SK-N-SH (cell line): ENCODE measurements at regions not wholly inside any gene's neighbourhood (a gene's known extent, or its start where the extent isn't known, plus 50 kb on each side); places are given as distances from the start of the nearest gene placed in this dataset.

Experiments used
- CTCF ChIA-PET: fragments of 300-600, 350-600 bp; formaldehyde crosslinking; extraction: SDS; loops from one replicate; lab custom pipeline; 2021; lab: Yijun Ruan, JAX
- POLR2A ChIA-PET: fragments of 350-600 bp; sonication (Branson Sonifier 250); formaldehyde crosslinking; extraction: SDS; loops from one replicate; lab custom pipeline; 2020; ENCODE audit warnings: antibody characterized with exemption, inconsistent platforms; lab: Yijun Ruan, JAX
- DNase-seq: peaks from one replicate; pipeline ENCODE4 v3.0.0; 2012
- H2AFZ ChIP-seq: fragments of 200-600 bp; sonication (generic); 2 replicates; pipeline ENCODE4 v1.8.1; 2016; ENCODE audit warnings: antibody characterized with exemption, mild to moderate bottlenecking, low read depth
- H3F3A ChIP-seq: fragments of 200-600 bp; sonication (generic); replicated peaks from 2 replicates; pipeline ENCODE3; 2016; ENCODE audit warnings: antibody characterized with exemption, mild to moderate bottlenecking; ENCODE audit not compliant: insufficient read depth
- H3K27ac ChIP-seq, 2 experiments: fragments of 200-500 bp in 1 of 2; fragments of 200-600 bp in 1 of 2; sonication (Bioruptor generic) in 1 of 2; sonication (generic), shearing (Covaris generic) in 1 of 2; 2 replicates each; pipeline versions ENCODE4 v1.5.1 to v1.6.1; 2014 to 2016; ENCODE audit warnings: low read depth in 2 of 2, inconsistent platforms in 1 of 2, low read length in 1 of 2, mild to moderate bottlenecking in 1 of 2, mixed read lengths in 1 of 2
- H3K27me3 ChIP-seq: fragments of 200-600 bp; sonication (generic), shearing (Covaris generic); 2 replicates; pipeline ENCODE4 v1.6.1; 2016; ENCODE audit warnings: mixed run types; ENCODE audit not compliant: insufficient read depth
- H3K36me3 ChIP-seq, 2 experiments: fragments of 200-500 bp in 1 of 2; fragments of 200-600 bp in 1 of 2; sonication (Bioruptor generic) in 1 of 2; sonication (generic) in 1 of 2; replicated peaks in 1 of 2; 2 replicates each; pipeline versions ENCODE3 to v1.5.1; 2014 to 2016; ENCODE audit warnings: low read length in 1 of 2, mild to moderate bottlenecking in 1 of 2; ENCODE audit not compliant: insufficient read depth in 2 of 2, control insufficient read depth in 1 of 2
- H3K4me1 ChIP-seq, 2 experiments: fragments of 200-500 bp in 1 of 2; fragments of 200-600 bp in 1 of 2; sonication (Bioruptor generic) in 1 of 2; sonication (generic), shearing (Covaris generic) in 1 of 2; 2 replicates each; pipeline versions ENCODE4 v1.5.1 to v1.6.1; 2014 to 2016; ENCODE audit warnings: low read depth in 1 of 2, low read length in 1 of 2, mixed run types in 1 of 2; ENCODE audit not compliant: insufficient read depth in 2 of 2, control insufficient read depth in 1 of 2
- H3K4me2 ChIP-seq: fragments of 200-600 bp; sonication (generic), shearing (Covaris generic); 2 replicates; pipeline ENCODE4 v1.6.1; 2017; ENCODE audit warnings: mixed run types
- H3K4me3 ChIP-seq, 2 experiments: fragments of 200-500 bp in 1 of 2; fragments of 200-600 bp in 1 of 2; sonication (Bioruptor generic) in 1 of 2; sonication (generic), shearing (Covaris generic) in 1 of 2; 2 replicates each; pipeline versions ENCODE4 v1.5.1 to v1.8.1; 2014 to 2016; ENCODE audit warnings: low read depth in 2 of 2, inconsistent platforms in 1 of 2, low read length in 1 of 2, mild to moderate bottlenecking in 1 of 2, mixed read lengths in 1 of 2, moderate library complexity in 1 of 2
- H3K79me2 ChIP-seq: fragments of 200-600 bp; sonication (generic); 2 replicates; pipeline ENCODE4 v1.8.1; 2017; ENCODE audit warnings: mild to moderate bottlenecking; ENCODE audit not compliant: insufficient read depth
- H3K9ac ChIP-seq: fragments of 200-600 bp; sonication (generic); 2 replicates; pipeline ENCODE4 v1.6.1; 2017; ENCODE audit warnings: mixed run types
- H3K9me2 ChIP-seq: fragments of 200-600 bp; sonication (generic); 2 replicates; pipeline ENCODE4 v1.6.1; 2017; ENCODE audit warnings: mixed run types
- H3K9me3 ChIP-seq: fragments of 200-600 bp; sonication (generic); 2 replicates; pipeline ENCODE4 v1.6.1; 2017; ENCODE audit warnings: mixed run types, mild to moderate bottlenecking, moderate library complexity
- H4K20me1 ChIP-seq: fragments of 200-600 bp; sonication (generic); 2 replicates; pipeline ENCODE4 v1.6.1; 2017; ENCODE audit warnings: mild to moderate bottlenecking, mixed run types; ENCODE audit not compliant: insufficient read depth
- CHD2 ChIP-seq: fragments of 150-350 bp; IDR thresholded peaks from 2 replicates; pipeline ENCODE4 v1.6.1; 2018; ENCODE audit warnings: low read length; ENCODE audit not compliant: partially characterized antibody
- EP300 ChIP-seq, 2 experiments: IDR thresholded peaks; 2 replicates each; pipeline versions ENCODE4 v1.4.0 to v1.6.1; 2012; ENCODE audit warnings: borderline replicate concordance in 1 of 2, low read depth in 1 of 2, low read length in 1 of 2
- EZH2phosphoT487 ChIP-seq: fragments of 200-600 bp; sonication (generic); IDR thresholded peaks from 2 replicates; pipeline ENCODE4 v1.6.1; 2017; ENCODE audit warnings: low read depth, mixed run types, mild to moderate bottlenecking, antibody characterized with exemption, moderate library complexity, borderline replicate concordance
- FOSL2 ChIP-seq: IDR thresholded peaks from 2 replicates; pipeline ENCODE4 v1.4.0; 2012; ENCODE audit warnings: low read depth, mild to moderate bottlenecking, moderate library complexity, borderline replicate concordance
- FOXJ3 ChIP-seq: sonication (generic); formaldehyde crosslinking; IDR thresholded peaks from 2 replicates; pipeline ENCODE4 v1.5.1; 2020; ENCODE audit warnings: mild to moderate bottlenecking, missing genetic modification reagents
- GABPA ChIP-seq: IDR thresholded peaks from 2 replicates; pipeline ENCODE4 v1.4.0; 2012; ENCODE audit warnings: low read depth, mild to moderate bottlenecking
- GATA2 ChIP-seq: sonication (generic); formaldehyde crosslinking; IDR thresholded peaks from 2 replicates; pipeline ENCODE4 v1.5.0; 2020; ENCODE audit warnings: mild to moderate bottlenecking, missing genetic modification reagents
- MEF2A ChIP-seq: IDR thresholded peaks from 2 replicates; pipeline ENCODE4 v1.4.0; 2012; ENCODE audit warnings: low read depth, borderline replicate concordance
- NFIC ChIP-seq: IDR thresholded peaks from 2 replicates; pipeline ENCODE4 v1.4.0; 2012; ENCODE audit warnings: borderline replicate concordance
- NRF1 ChIP-seq: IDR thresholded peaks from 2 replicates; pipeline ENCODE4 v1.6.1; 2012; ENCODE audit warnings: low read depth, mild to moderate bottlenecking, low read length
- POLR2AphosphoS5 ChIP-seq: IDR thresholded peaks from 2 replicates; pipeline ENCODE4 v1.6.1; 2012; ENCODE audit warnings: low read depth, low read length
- RAD21 ChIP-seq: IDR thresholded peaks from 2 replicates; pipeline ENCODE4 v1.6.1; 2012; ENCODE audit warnings: mild to moderate bottlenecking, low read length
- RCOR1 ChIP-seq: fragments of 150-350 bp; IDR thresholded peaks from 2 replicates; pipeline ENCODE4 v1.6.1; 2017; ENCODE audit warnings: antibody characterized with exemption, low read length
- RXRA ChIP-seq: IDR thresholded peaks from 2 replicates; pipeline ENCODE4 v1.4.0; 2012; ENCODE audit warnings: low read depth, mild to moderate bottlenecking, borderline replicate concordance
- SMC3 ChIP-seq: IDR thresholded peaks from 2 replicates; pipeline ENCODE4 v1.6.1; 2012; ENCODE audit warnings: low read depth, low read length, improper control_type of control experiment
- TEAD4 ChIP-seq: IDR thresholded peaks from 2 replicates; pipeline ENCODE4 v1.4.0; 2012; ENCODE audit warnings: mild to moderate bottlenecking, borderline replicate concordance; ENCODE audit not compliant: insufficient read depth
- WGBS: methylation state at CpG from one replicate; pipeline ENCODE4 v1.1.6; 2017; ENCODE audit warnings: low lambda C conversion rate; 5-methylcytosine and 5-hydroxymethylcytosine counted together
- TF ChIP-seq, protein P1 (sequence below): IDR thresholded peaks from 2 replicates; pipeline ENCODE4 v1.4.0; 2012; ENCODE audit warnings: low read depth, borderline replicate concordance
- TF ChIP-seq, protein P2 (sequence below): IDR thresholded peaks from 2 replicates; pipeline ENCODE4; 2012
- TF ChIP-seq, protein P3 (sequence below): IDR thresholded peaks from 2 replicates; pipeline ENCODE4 v1.4.0; 2012; ENCODE audit warnings: low read depth
- TF ChIP-seq, protein P4 (sequence below): fragments of 200-600 bp; sonication (generic); IDR thresholded peaks from 2 replicates; pipeline ENCODE4 v1.6.1; 2017; ENCODE audit warnings: antibody characterized with exemption, mild to moderate bottlenecking, moderate library complexity

DNA sequence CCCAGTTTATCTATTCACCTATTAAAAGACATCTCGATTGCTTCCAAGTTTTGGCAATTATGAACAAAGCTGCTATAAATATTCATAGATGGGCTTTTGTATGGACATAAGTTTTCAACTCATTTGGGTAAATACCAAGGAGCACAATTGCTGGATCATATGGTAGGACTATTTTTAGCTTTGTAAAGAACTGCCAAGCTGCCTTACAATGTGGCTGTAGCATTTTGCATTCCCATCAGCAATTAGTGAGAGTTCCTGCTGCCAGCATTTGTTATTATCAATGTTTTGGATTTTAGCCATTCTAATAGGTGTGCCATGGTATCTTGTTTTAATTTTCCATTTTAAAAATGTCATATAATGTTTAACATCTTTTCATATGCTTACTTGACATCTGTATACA, 475.6 kb upstream of the NCAM2 start:
- no peak for DNase-seq
- no peaks in the 10 kb centered on the region for H3K36me3 ChIP-seq
- H3K4me1 ChIP-seq: no peaks in the 10 kb centered on the region
- H4K20me1 ChIP-seq: no peaks in the 10 kb centered on the region
- no peak overlapping the region for H2AFZ ChIP-seq
- no peaks in the 10 kb centered on the region for H3F3A ChIP-seq
- ChIA-PET POLR2A (no interaction called here), CTCF (no interaction called here)
- H3K27me3 ChIP-seq: no peaks in the 10 kb centered on the region
- no peaks in the 10 kb centered on the region; the same call in 1 of the 2 replicates for H3K9me3 ChIP-seq
- no peak overlapping the region for H3K9ac ChIP-seq
- TF ChIP-seq MEF2A (no peak), EZH2phosphoT487 (no peak), FOSL2 (no peak), NRF1 (no peak), FOXJ3 (CRISPR knock-in tag) (no peak), POLR2AphosphoS5 (no peak), RAD21 (no peak), GABPA (no peak), RCOR1 (no peak), EP300 (IDR thresholded peaks at IDR 0.05; ENCODE audit: borderline replicate concordance in 1 of 2, low read depth in 1 of 2, low read length in 1 of 2) (no peak), NFIC (no peak), GATA2 (CRISPR knock-in tag) (no peak), RXRA (no peak), TEAD4 (no peak), CHD2 (no peak), SMC3 (no peak)
- TF ChIP-seq, protein P1, sequence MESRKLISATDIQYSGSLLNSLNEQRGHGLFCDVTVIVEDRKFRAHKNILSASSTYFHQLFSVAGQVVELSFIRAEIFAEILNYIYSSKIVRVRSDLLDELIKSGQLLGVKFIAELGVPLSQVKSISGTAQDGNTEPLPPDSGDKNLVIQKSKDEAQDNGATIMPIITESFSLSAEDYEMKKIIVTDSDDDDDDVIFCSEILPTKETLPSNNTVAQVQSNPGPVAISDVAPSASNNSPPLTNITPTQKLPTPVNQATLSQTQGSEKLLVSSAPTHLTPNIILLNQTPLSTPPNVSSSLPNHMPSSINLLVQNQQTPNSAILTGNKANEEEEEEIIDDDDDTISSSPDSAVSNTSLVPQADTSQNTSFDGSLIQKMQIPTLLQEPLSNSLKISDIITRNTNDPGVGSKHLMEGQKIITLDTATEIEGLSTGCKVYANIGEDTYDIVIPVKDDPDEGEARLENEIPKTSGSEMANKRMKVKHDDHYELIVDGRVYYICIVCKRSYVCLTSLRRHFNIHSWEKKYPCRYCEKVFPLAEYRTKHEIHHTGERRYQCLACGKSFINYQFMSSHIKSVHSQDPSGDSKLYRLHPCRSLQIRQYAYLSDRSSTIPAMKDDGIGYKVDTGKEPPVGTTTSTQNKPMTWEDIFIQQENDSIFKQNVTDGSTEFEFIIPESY: no peak
- TF ChIP-seq, protein P2, sequence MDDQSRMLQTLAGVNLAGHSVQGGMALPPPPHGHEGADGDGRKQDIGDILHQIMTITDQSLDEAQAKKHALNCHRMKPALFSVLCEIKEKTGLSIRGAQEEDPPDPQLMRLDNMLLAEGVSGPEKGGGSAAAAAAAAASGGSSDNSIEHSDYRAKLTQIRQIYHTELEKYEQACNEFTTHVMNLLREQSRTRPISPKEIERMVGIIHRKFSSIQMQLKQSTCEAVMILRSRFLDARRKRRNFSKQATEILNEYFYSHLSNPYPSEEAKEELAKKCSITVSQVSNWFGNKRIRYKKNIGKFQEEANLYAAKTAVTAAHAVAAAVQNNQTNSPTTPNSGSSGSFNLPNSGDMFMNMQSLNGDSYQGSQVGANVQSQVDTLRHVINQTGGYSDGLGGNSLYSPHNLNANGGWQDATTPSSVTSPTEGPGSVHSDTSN: no peak
- TF ChIP-seq, protein P3, sequence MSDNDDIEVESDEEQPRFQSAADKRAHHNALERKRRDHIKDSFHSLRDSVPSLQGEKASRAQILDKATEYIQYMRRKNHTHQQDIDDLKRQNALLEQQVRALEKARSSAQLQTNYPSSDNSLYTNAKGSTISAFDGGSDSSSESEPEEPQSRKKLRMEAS: no peak
- TF ChIP-seq, protein P4, sequence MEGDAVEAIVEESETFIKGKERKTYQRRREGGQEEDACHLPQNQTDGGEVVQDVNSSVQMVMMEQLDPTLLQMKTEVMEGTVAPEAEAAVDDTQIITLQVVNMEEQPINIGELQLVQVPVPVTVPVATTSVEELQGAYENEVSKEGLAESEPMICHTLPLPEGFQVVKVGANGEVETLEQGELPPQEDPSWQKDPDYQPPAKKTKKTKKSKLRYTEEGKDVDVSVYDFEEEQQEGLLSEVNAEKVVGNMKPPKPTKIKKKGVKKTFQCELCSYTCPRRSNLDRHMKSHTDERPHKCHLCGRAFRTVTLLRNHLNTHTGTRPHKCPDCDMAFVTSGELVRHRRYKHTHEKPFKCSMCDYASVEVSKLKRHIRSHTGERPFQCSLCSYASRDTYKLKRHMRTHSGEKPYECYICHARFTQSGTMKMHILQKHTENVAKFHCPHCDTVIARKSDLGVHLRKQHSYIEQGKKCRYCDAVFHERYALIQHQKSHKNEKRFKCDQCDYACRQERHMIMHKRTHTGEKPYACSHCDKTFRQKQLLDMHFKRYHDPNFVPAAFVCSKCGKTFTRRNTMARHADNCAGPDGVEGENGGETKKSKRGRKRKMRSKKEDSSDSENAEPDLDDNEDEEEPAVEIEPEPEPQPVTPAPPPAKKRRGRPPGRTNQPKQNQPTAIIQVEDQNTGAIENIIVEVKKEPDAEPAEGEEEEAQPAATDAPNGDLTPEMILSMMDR: no peak
- H3K9me2 ChIP-seq: no peaks in the 10 kb centered on the region
- no peaks in the 10 kb centered on the region for H3K79me2 ChIP-seq
- no peak overlapping the region for H3K4me3 ChIP-seq
- H3K4me2 ChIP-seq: no peak overlapping the region
- 0% methylated on average over 1 of the region's 1 CpG for WGBS
- no peak overlapping the region for H3K27ac ChIP-seq
